Muscle layer of duodenum (tissue), 2 donors: ENCODE measurements at regions not wholly inside any gene's neighbourhood (a gene's known extent, or its start where the extent isn't known, plus 50 kb on each side); places are given as distances from the start of the nearest gene placed in this dataset.

Source experiments
- H3K27ac ChIP-seq: one replicate; pipeline ENCODE4 v1.7.0; 2013; ENCODE audit warnings: mild to moderate bottlenecking, low read length
- H3K27me3 ChIP-seq: one replicate; pipeline ENCODE4 v1.7.0; 2013; ENCODE audit warnings: low read depth, mild to moderate bottlenecking, control low read depth, low read length
- H3K36me3 ChIP-seq, 2 donors: one replicate each; pipeline ENCODE4 v1.7.0; 2013; ENCODE audit warnings: low read length in 2 of 2, control low read depth in 1 of 2, mild to moderate bottlenecking in 1 of 2; ENCODE audit not compliant: insufficient read depth in 2 of 2, control insufficient read depth in 1 of 2
- H3K4me1 ChIP-seq, 2 donors: one replicate each; pipeline ENCODE4 v1.7.0; 2013; ENCODE audit warnings: low read length in 2 of 2, mild to moderate bottlenecking in 2 of 2, control low read depth in 1 of 2, moderate library complexity in 1 of 2; ENCODE audit not compliant: insufficient read depth in 2 of 2, control insufficient read depth in 1 of 2
- H3K4me3 ChIP-seq, 2 donors: one replicate each; pipeline ENCODE4 v1.7.0; 2013; ENCODE audit warnings: low read length in 2 of 2, low read depth in 1 of 2, mild to moderate bottlenecking in 1 of 2
- H3K9me3 ChIP-seq, 2 donors: one replicate each; pipeline ENCODE4 v1.7.0; 2013; ENCODE audit warnings: low read length in 2 of 2, control low read depth in 1 of 2, mild to moderate bottlenecking in 1 of 2; ENCODE audit not compliant: control insufficient read depth in 1 of 2
- donor health status: healthy.

DNA sequence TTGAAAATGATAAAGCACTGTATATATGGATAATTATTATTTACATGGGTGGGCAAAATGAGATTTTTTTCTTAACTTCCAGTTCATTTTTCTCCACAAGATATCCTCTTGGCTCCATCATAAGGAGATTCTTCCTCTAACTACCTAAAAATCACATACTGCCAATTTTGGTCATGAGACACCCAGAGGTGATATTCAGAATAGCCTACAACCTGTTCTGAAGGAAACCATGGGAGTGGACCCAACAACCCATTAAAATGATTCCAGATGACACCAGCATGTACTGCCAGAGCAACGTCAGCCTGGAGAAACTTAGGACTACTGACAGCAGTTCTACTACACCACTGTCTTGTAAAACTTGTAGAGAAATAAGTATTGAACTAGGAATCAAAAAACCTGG lies 136.3 kb upstream of the TMPO start:
- no peaks in the 10 kb centered on the region for H3K4me1 ChIP-seq
- H3K36me3 ChIP-seq = no peaks in the 10 kb centered on the region
- H3K27me3 ChIP-seq = no peaks in the 10 kb centered on the region
- no peaks in the 10 kb centered on the region for H3K9me3 ChIP-seq
- H3K4me3 ChIP-seq = no peak overlapping the region
- H3K27ac ChIP-seq = no peak overlapping the region

GRCh38 chr12:98385641-98386040 lies 129.7 kb upstream of the TMPO start:
- no peak overlapping the region for H3K4me3 ChIP-seq
- H3K9me3 ChIP-seq = no peaks in the 10 kb centered on the region
- no peaks in the 10 kb centered on the region for H3K27me3 ChIP-seq
- no peaks in the 10 kb centered on the region for H3K4me1 ChIP-seq
- no peaks in the 10 kb centered on the region for H3K36me3 ChIP-seq
- no peak overlapping the region for H3K27ac ChIP-seq

- Histone ChIP-seq H3K9me3 (no peaks in the 10 kb centered on the region), H3K27ac (no peak overlapping the region), H3K27me3 (no peaks in the 10 kb centered on the region), H3K4me3 (no peak overlapping the region), H3K36me3 (no peaks in the 10 kb centered on the region), H3K4me1 (no peaks in the 10 kb centered on the region)
Measured at GRCh38 chr12:98387444-98387843, 127.9 kb upstream of the TMPO start.

DNA sequence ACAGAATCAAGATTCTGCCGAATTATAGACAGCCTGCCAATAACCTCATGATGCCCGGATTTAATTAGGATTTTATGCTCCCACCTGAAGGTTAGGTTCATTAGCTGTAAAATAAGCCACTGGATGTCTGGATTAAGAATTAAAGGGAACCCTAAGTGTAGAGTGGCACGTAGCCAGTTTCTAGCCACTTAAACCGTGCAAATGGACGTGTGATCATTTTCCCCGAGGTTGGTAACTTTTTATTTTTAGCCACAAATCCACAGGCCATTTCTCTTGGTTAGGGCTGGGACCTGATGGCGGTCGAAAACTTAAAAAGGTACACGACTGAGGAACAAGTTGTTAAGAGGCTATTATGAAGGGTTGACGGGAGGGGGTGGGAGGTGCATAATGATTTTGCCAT lies 127.3 kb upstream of the TMPO start:
- H3K4me1 ChIP-seq = no peaks in the 10 kb centered on the region
- no peaks in the 10 kb centered on the region for H3K36me3 ChIP-seq
- H3K27me3 ChIP-seq = no peaks in the 10 kb centered on the region
- H3K4me3 ChIP-seq = no peak overlapping the region
- H3K9me3 ChIP-seq = no peaks in the 10 kb centered on the region
- H3K27ac ChIP-seq = no peak overlapping the region

DNA sequence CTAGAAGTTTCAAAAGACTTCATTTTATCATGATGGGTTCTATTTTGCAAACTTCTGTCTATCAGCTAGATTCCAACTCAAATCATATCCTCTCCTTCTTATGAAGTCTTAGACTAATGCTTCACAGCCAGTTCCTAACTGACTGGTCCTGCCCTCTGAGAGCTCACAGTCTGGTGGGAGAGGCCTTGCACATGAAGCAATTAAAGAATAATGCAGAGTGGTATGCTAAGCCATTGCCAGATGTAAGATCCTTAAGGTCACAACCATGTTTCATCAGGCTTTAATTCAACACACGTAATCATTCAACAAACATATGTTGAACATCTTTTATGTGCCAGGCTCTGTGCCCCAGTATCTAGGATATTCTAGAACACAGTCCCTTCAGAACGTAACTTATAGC lies 125.8 kb upstream of the TMPO start:
- H3K36me3 ChIP-seq = no peaks in the 10 kb centered on the region
- H3K27me3 ChIP-seq = no peaks in the 10 kb centered on the region
- no peak overlapping the region for H3K27ac ChIP-seq
- H3K9me3 ChIP-seq = no peaks in the 10 kb centered on the region
- H3K4me3 ChIP-seq = no peak overlapping the region
- no peaks in the 10 kb centered on the region for H3K4me1 ChIP-seq

GRCh38 chr12:98397323-98398105 lies 117.9 kb upstream of the TMPO start:
- H3K36me3 ChIP-seq = no peaks in the 10 kb centered on the region
- peak overlapping the region; percentile 65 to 70 for H3K4me3 ChIP-seq
- H3K9me3 ChIP-seq = no peaks in the 10 kb centered on the region
- no peaks in the 10 kb centered on the region for H3K27me3 ChIP-seq
- H3K27ac ChIP-seq = no peak overlapping the region
- peaks cover 0 to 4% of the 10 kb centered on the region in 2 donors for H3K4me1 ChIP-seq

GRCh38 chr12:98399532-98399931 lies 115.9 kb upstream of the TMPO start:
- Histone ChIP-seq H3K4me3 (no peak overlapping the region), H3K9me3 (no peaks in the 10 kb centered on the region), H3K27me3 (no peaks in the 10 kb centered on the region), H3K27ac (no peak overlapping the region), H3K4me1 (peaks cover 0 to 4% of the 10 kb centered on the region in 2 donors), H3K36me3 (no peaks in the 10 kb centered on the region)

GRCh38 chr12:98401427-98401826 lies 114.0 kb upstream of the TMPO start:
- Histone ChIP-seq H3K36me3 (no peaks in the 10 kb centered on the region), H3K4me3 (no peak overlapping the region), H3K27ac (no peak overlapping the region), H3K4me1 (peaks cover 0 to 4% of the 10 kb centered on the region in 2 donors), H3K27me3 (no peaks in the 10 kb centered on the region), H3K9me3 (no peaks in the 10 kb centered on the region)

- no peaks in the 10 kb centered on the region for H3K9me3 ChIP-seq
- H3K4me1 ChIP-seq = peaks cover 0 to 4% of the 10 kb centered on the region in 2 donors
- H3K4me3 ChIP-seq = no peak overlapping the region
- H3K36me3 ChIP-seq = no peaks in the 10 kb centered on the region
- no peaks in the 10 kb centered on the region for H3K27me3 ChIP-seq
- H3K27ac ChIP-seq = no peak overlapping the region
Measured at GRCh38 chr12:98402091-98402490, 113.3 kb upstream of the TMPO start.

DNA sequence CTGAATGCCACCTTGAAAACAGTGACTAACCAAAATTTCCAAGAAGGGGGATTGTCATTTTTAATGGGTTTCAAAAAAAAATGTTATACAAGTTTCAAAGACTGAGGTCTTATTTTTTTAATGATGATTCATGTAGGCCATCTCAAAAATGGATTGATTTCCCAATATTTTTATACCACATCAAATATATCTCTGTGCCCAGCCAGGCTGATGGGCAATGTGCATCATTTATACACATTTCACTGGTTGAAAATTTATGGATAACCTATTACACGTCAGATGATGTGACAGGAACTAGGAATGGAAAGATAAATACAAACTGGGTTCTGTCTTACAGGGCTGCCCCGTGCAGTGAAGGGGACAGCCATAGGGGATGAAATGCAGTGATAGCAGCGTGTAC lies 112.7 kb upstream of the TMPO start:
- Histone ChIP-seq H3K27me3 (no peaks in the 10 kb centered on the region), H3K36me3 (no peaks in the 10 kb centered on the region), H3K27ac (no peak overlapping the region), H3K4me1 (peaks cover 0 to 4% of the 10 kb centered on the region in 2 donors), H3K9me3 (peaks cover 0 to 5% of the 10 kb centered on the region in 2 donors), H3K4me3 (no peak overlapping the region)

DNA sequence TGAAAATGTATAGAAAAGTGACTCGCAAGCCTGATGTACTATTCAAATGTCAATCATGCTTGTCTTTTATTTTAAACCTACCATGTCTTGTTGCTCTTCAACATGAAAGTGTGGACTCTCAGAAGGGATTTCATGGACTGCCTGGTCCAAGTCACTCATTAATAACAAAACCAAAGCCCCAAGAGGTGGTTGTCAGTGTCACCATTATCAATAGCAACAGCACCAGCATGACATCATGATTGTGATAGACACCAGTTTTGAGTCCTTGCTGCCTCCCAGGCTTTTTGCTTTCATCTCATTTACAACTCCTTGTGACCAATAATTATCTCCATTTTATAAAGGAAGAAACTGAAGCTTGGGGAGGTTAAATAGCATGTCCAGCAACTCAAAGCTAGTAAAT lies 112.0 kb upstream of the TMPO start:
- peaks cover 0 to 6% of the 10 kb centered on the region in 2 donors for H3K9me3 ChIP-seq
- no peaks in the 10 kb centered on the region for H3K36me3 ChIP-seq
- peaks cover 0 to 4% of the 10 kb centered on the region in 2 donors for H3K4me1 ChIP-seq
- no peaks in the 10 kb centered on the region for H3K27me3 ChIP-seq
- no peak overlapping the region for H3K4me3 ChIP-seq
- no peak overlapping the region for H3K27ac ChIP-seq

DNA sequence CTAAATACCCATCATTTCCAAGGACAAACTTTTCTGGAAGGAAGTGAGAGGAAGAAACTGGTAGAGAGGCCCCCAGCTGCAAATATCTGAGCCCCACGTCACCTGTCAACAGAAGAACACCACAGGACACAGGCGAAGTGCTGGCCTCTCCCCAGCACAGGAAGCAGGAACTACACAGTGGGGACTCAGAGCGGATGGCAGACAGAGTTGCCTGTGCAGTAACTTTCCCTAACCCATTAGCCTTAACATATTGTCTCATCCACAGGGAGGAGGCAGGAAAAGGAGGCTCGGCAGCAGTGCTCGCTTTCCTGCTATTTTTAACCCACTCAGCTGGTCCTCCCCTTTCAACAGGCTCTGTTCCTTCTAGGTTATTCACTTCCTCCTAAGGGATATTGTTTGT lies 111.5 kb upstream of the TMPO start:
- Histone ChIP-seq H3K4me1 (peaks cover 0 to 4% of the 10 kb centered on the region in 2 donors), H3K27me3 (no peaks in the 10 kb centered on the region), H3K9me3 (peaks cover 0 to 6% of the 10 kb centered on the region in 2 donors), H3K4me3 (no peak overlapping the region), H3K36me3 (no peaks in the 10 kb centered on the region), H3K27ac (no peak overlapping the region)
